ENCODE measurements at regions not wholly inside any gene's neighbourhood (a gene's known extent, or its start where the extent isn't known, plus 50 kb on each side); places are given as distances from the start of the nearest gene placed in this dataset.
A peak's percentile ranks its signal among the peaks of the same experiment; 100 is the strongest.

DNA sequence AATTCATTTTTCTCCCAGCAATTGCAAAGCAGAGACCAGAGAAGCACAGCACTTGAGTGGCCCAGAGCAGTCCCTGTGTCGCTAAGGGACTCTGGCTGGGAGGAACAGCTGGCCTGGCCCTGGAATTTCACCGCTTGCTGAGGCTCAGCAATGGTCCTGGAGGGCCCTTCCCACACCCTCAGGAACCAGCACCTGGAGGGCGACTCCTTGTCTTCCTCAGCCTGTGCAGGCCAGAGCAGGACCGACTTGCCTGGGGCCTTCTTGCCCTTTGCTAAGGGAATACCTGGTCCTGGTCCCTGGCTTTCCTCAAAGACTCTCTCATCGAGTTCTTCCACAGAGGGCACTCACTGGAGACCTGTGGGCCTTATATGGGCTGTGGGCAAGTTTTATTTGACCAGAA is 294.6 kb downstream of the RPLP1 start:
- DNase-seq (ENCODE audit: low read depth), result no peak

DNA sequence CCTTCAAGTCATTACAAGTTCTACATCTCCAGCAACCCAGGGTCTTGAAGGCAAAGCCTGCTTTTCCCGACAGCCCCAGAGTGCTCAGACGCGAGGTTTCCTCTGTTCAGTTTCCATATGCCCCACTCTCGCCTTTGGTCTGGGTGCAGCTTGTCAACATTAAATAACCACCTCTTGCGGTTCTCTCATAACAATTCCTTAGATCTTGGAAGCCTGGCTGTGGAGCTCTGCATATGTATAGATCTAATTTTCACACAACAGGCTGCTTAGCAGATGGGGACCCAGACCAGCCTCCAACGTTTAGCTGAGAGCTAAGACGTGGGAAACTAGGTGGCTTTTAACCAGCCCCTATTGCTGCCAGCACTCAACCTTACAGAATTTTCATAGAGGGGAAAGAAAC is 295.5 kb downstream of the RPLP1 start:
- DNase-seq (ENCODE audit: low read depth), result no peak

DNA sequence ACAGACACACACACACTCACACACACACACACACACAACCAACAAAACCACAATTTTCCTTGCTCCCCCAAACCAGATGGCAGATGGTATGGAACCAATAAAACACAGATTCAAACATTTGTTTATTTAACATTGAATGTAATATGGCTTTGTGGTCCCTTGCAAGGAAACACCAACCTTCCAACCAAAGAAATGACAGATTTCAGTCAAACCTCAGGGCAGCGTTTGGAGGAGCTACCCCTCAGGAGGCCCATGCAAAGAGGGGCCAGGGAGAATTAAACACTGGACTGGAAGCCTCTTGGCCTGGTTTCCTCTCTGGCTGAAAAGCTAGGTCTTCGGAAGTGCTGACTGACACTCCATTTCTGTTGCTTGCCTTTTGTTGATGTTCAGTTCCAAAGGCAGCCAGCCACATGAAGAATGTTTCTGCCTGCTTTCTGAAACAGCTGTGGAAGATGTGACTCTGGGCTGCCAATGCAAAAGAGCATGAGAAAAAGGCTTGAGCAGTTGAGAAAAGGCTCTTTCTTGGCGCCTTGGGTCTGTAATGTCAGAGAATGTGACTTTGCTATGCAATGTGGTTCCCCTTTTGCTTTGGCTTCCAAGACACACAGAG is 296.1 kb downstream of the RPLP1 start:
- no peak for DNase-seq (ENCODE audit: low read depth)

DNA sequence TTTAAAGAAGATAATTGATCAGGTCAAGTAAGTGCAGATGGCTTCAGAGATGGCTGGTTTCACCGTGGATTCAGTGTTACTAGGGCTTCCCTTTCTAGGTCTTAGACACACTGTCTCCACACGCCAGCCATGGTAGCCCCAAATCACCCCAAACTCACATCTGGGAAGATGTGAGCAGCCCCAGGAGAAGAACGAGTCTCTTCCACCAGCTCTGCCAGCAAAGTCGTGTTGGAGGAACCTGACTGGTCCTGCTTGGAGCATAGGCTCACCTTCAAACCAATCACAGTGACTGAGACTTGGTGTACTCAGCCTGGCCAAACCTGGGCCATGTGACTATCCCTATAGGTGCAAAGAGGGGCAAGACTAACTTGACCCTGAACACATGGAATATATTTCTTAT is 296.7 kb downstream of the RPLP1 start:
- no peak for DNase-seq (ENCODE audit: low read depth)

GRCh38 chr15:69749797-69750196 is 297.2 kb downstream of the RPLP1 start:
- DNase-seq (ENCODE audit: low read depth), result no peak

- no peak for DNase-seq (ENCODE audit: low read depth)
These were observed 297.6 kb downstream of the RPLP1 start for GRCh38 chr15:69750253-69750652.

- no peak for DNase-seq (ENCODE audit: low read depth)
These were observed 298.5 kb downstream of the RPLP1 start for GRCh38 chr15:69751147-69751546.

DNA sequence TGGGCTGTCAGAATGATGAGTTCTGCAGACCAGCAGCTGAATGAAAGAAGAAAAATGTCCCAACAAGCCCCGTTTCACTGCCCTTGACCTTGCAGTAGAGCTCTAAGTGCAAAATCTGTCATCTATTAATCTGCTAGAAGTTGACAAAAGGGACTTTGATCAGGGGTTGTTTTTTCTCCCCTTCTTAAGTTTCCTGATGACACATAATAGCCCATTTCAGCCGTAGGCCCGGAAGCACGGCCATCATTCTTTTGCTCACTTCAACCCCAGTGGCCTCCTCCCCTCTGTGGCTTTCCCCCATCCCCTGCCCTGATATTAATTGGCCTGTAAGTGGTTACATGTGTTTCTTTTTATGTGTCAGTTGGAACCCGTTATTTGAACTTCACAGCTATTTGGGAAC is 298.9 kb downstream of the RPLP1 start:
- no peak for DNase-seq (ENCODE audit: low read depth)

DNA sequence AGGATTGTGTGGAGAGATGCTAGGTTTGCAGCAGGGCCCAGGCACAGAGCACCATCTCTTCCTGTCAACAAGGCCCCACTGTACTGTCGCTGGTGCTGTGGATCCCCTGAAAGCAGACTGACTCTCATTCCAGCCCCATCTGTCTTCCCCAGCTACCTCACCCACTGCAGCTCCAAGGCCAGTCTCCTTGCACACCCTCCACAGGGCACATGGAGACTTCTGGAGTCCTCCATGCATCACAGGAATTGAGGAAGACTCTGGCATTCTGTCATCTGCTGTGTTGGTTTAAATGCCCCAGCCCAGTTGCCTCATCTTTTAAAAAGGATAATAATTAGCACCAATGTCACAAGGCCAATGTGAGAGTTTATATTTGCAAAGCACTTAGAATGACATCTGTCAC is 301.2 kb downstream of the RPLP1 start:
- no peak for DNase-seq (ENCODE audit: low read depth)

- no peak for DNase-seq (ENCODE audit: low read depth)
These were observed 301.7 kb downstream of the RPLP1 start for GRCh38 chr15:69754313-69754712.

GRCh38 chr15:69755551-69756310 is 303.1 kb downstream of the RPLP1 start:
- DNase-seq (ENCODE audit: low read depth), result no peak

DNA sequence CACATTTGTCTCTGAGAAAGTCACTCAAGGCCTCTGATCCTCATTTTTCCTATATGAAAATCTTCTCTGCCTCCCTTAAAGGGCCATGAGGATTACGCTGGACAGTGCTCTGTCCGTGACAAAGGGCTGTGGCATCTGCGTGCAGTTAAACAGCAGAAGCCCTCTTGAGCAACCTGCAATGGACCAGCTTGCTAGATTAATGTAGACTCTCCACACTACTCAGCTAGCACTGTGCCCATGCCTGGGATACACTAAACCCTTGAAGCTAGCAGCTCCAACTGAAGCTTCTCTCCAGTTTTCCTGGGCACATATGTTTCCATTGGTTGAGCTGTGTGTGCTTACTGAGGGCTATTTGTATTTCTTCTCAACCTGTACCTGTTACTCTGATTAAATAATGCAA is 303.8 kb downstream of the RPLP1 start:
- DNase-seq (ENCODE audit: low read depth), result no peak

DNA sequence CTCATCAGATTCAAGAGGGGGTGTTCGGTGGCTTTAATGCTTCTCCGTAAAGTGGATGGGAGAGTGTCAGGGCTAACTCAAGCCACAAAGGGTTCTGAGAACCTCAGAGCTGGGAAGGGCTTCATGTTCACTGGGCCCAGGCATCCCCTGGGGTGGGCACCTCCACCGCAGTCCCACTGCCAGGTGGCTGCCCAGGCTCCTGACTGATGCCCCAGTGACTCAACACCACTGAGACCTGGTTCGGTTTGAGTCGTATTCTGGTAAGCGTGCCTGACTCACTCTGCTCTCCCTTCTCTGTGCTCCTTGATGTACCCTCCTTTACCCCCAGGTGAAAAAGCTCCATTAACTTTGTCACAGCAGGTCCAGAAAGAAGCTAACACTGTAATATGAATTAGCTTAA is 304.6 kb downstream of the RPLP1 start:
- no peak for DNase-seq (ENCODE audit: low read depth)

- no peak for DNase-seq (ENCODE audit: low read depth)
These were observed 305.7 kb downstream of the RPLP1 start for GRCh38 chr15:69758291-69758771.

- DNase-seq (ENCODE audit: low read depth), result no peak
These were observed 306.5 kb downstream of the RPLP1 start for GRCh38 chr15:69758810-69759790.

- no peak for DNase-seq (ENCODE audit: low read depth)
These were observed 307.7 kb downstream of the RPLP1 start for GRCh38 chr15:69760258-69760845.

DNA sequence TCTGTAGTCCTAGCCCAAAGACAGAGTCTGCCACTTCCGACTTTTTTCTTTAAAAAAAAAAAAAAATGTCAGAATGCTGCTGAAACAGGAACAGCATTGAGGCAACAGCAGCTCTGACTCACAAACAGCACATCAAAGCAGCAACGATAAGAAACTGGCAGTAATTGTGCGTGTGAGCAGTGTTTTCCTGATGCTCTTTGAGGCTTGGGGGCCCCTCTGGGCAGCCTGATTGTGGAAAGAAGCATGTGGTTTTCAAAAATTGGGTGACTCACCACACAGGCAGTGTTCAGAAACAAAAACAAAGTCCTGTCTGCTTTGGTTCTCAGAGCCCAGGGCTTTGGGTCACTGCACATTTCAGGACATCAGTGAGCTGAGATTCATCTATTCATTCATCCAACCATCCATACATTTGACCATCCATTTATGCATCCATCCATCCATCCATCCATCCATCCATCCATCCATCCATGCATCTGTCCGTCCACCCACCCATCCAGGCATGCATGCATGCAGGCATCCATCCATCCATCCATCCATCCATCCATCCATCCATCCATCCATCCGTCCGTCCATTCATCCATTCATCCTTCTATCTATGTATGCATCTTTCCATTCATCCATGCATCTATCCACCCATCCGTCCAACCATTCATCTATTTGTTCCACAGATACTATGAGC is 308.4 kb downstream of the RPLP1 start:
- DNase-seq (ENCODE audit: low read depth), result peak; percentile 97

GRCh38 chr15:69762373-69763148 is 309.9 kb downstream of the RPLP1 start:
- DNase-seq (ENCODE audit: low read depth), result no peak

DNA sequence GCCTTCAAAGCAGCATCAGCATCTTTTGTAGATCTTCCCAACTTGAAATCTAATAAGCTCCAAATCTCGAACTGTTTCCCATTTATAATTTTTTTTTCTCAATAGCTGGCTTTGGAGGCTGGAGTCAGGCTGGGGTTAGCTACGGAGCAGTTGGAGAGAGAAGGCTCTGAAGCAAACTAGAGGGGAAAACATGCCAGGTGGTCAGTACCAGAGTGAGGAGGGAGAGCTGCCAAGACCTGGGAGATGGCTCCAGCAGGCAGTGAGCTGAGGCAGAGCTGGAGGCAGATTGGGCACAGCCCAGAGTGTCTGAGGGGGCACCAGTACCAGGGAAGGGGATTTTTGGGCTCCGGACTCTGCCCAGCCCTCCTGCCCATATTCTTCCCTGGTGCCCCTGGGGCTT is 311.2 kb downstream of the RPLP1 start:
- DNase-seq (ENCODE audit: low read depth), result no peak

GRCh38 chr15:69766156-69766555 is 313.5 kb downstream of the RPLP1 start:
- DNase-seq (ENCODE audit: low read depth), result no peak

DNA sequence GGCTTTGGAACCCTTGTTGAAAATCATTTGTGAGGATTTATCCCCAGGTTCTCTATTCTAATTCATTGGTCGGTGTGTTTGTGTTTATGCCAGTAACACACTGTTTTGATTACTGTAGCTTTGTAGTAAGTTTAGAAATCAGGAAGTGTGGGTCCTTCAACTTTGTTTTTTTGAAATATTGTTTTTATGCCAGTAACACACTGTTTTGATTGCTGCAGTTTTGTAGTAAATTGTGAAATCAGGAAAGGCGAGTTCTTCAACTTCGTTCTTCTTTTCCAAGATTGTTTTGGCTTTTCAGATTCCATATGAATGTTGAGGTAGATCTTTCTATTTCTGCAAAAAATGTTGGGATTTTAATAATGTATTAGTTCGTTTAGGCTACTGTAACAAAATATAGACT is 314.6 kb downstream of the RPLP1 start:
- DNase-seq (ENCODE audit: low read depth), result no peak

All from HS-27A (cell line).